22Rv1 (cell line): ENCODE measurements at regions not wholly inside any gene's neighbourhood (a gene's known extent, or its start where the extent isn't known, plus 50 kb on each side); places are given as distances from the start of the nearest gene placed in this dataset.

Experiments used
- ZFX ChIP-seq: fragments of 450-650 bp; IDR thresholded peaks from 2 replicates; pipeline ENCODE4 v1.6.1; 2017; ENCODE audit warnings: antibody characterized with exemption, borderline replicate concordance
- TF ChIP-seq, protein P1 (sequence below): fragments of 450-650 bp; IDR thresholded peaks from 2 replicates; pipeline ENCODE4 v1.5.1; 2017; ENCODE audit warnings: mild to moderate bottlenecking

DNA sequence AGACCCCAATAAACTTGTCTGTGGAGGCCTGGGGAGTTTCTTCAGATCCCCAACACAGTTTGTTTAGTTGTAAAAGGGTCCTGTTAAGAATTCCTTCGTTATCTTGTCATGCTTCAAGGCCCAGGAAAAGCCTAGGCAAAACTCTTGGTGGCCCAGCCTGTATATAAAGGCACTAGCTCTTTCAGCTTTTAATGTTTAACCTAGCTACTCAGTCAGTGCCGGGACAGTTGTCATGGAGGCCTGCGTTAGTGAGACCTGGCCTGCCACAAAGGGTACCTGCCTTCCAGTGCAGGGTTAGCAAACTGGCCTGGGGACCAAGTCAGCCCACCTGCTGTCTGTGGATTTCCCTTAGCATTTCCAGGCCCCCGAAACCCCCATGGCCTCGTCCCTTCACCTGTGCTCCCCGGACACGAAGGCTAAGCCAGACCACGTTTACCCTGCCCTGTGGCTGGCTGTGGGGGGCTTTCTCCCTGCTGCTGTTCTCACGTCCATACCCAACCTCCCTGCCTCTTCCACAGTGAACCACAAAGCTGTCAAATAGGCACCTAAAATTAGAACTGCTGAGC lies 96.9 kb upstream of the PPP2R2D start:
- TF ChIP-seq, protein P1, sequence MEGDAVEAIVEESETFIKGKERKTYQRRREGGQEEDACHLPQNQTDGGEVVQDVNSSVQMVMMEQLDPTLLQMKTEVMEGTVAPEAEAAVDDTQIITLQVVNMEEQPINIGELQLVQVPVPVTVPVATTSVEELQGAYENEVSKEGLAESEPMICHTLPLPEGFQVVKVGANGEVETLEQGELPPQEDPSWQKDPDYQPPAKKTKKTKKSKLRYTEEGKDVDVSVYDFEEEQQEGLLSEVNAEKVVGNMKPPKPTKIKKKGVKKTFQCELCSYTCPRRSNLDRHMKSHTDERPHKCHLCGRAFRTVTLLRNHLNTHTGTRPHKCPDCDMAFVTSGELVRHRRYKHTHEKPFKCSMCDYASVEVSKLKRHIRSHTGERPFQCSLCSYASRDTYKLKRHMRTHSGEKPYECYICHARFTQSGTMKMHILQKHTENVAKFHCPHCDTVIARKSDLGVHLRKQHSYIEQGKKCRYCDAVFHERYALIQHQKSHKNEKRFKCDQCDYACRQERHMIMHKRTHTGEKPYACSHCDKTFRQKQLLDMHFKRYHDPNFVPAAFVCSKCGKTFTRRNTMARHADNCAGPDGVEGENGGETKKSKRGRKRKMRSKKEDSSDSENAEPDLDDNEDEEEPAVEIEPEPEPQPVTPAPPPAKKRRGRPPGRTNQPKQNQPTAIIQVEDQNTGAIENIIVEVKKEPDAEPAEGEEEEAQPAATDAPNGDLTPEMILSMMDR, result no peak
- no peak for TF ChIP-seq ZFX
